Vagina (tissue), 2 donors: ENCODE measurements at regions not wholly inside any gene's neighbourhood (a gene's known extent, or its start where the extent isn't known, plus 50 kb on each side); places are given as distances from the start of the nearest gene placed in this dataset.

Source experiments
- DNase-seq, 2 donors: peaks; one replicate each; pipeline ENCODE4 v3.0.0-alpha.2; 2017; ENCODE audit errors: extremely low spot score in 2 of 2
- H3K27ac ChIP-seq: fragments of 200-600 bp; sonication (generic); one replicate; pipeline ENCODE4 v1.5.1; 2019
- H3K27me3 ChIP-seq: fragments of 200-600 bp; sonication (generic); one replicate; pipeline ENCODE4 v1.5.1; 2019
- H3K36me3 ChIP-seq, 2 donors: fragments of 200-600 bp; sonication (generic); one replicate each; pipeline ENCODE4 v1.5.1; 2017 to 2019
- H3K4me1 ChIP-seq: fragments of 200-600 bp; sonication (generic); one replicate; pipeline ENCODE4 v1.5.1; 2019
- H3K4me3 ChIP-seq, 2 donors: fragments of 200-600 bp; sonication (generic); 1 replicate in 1 of 2; 2 replicates in 1 of 2; pipeline ENCODE4 v1.5.1; 2016 to 2019
- H3K9me3 ChIP-seq: fragments of 200-600 bp; sonication (generic); one replicate; pipeline ENCODE4 v1.5.1; 2019
- CTCF ChIP-seq, 3 experiments: fragments of 450-650 bp in 2 of 3; fragments of 200-600 bp in 1 of 3; sonication (generic) in 1 of 3; IDR thresholded peaks; one replicate each; pipeline ENCODE4 v1.5.1; 2017 to 2019; ENCODE audit warnings: antibody characterized with exemption in 3 of 3, mild to moderate bottlenecking in 2 of 3, moderate library complexity in 2 of 3
- POLR2A ChIP-seq, 2 donors: fragments of 450-650 bp; IDR thresholded peaks; one replicate each; pipeline ENCODE4 v1.6.1; 2017; ENCODE audit warnings: antibody characterized with exemption in 2 of 2, mild to moderate bottlenecking in 2 of 2, moderate library complexity in 2 of 2
- POLR2AphosphoS5 ChIP-seq, 2 donors: sonication (generic); formaldehyde crosslinking; IDR thresholded peaks; one replicate each; pipeline ENCODE4 v1.9.0; 2017; ENCODE audit warnings: antibody characterized with exemption in 2 of 2, mild to moderate bottlenecking in 2 of 2, low read depth in 1 of 2; ENCODE audit not compliant: insufficient read depth in 1 of 2
- intact Hi-C: fragments of 100-400 bp; cut with DNase I; formaldehyde crosslinking; loops from one replicate; pipeline ENCODE4 v1.15.1; 2023

- TF ChIP-seq POLR2A (IDR thresholded peaks at IDR 0.05) (no peak), POLR2AphosphoS5 (IDR thresholded peaks at IDR 0.05; ENCODE audit: insufficient read depth in 1 of 2, low read depth in 1 of 2) (no peak), CTCF (IDR thresholded peaks at IDR 0.05) (no peak)
Observed at GRCh38 chr2:36058076-36058475, 297.5 kb upstream of the CRIM1 start.

GRCh38 chr2:36052819-36053218 lies 302.8 kb upstream of the CRIM1 start:
- Histone ChIP-seq H3K36me3 (no peaks in the 10 kb centered on the region), H3K4me1 (no peaks in the 10 kb centered on the region), H3K27ac (no peak overlapping the region), H3K4me3 (no peak overlapping the region), H3K9me3 (no peaks in the 10 kb centered on the region), H3K27me3 (no peaks in the 10 kb centered on the region)
- intact Hi-C loops = no loop called here
- no peak for DNase-seq
- no peak for TF ChIP-seq CTCF (IDR thresholded peaks at IDR 0.05)
- TF ChIP-seq POLR2AphosphoS5 (IDR thresholded peaks at IDR 0.05; ENCODE audit: insufficient read depth in 1 of 2, low read depth in 1 of 2) = no peak
- no peak for TF ChIP-seq POLR2A (IDR thresholded peaks at IDR 0.05)

More at GRCh38 chr2:36058076-36058475, 297.5 kb upstream of the CRIM1 start:
- intact Hi-C loops = no loop called here
- Histone ChIP-seq H3K27me3 (no peaks in the 10 kb centered on the region), H3K36me3 (no peaks in the 10 kb centered on the region), H3K4me1 (no peaks in the 10 kb centered on the region), H3K27ac (no peak overlapping the region), H3K9me3 (no peaks in the 10 kb centered on the region), H3K4me3 (no peak overlapping the region)
- DNase-seq = no peak

GRCh38 chr2:36044411-36044810 lies 311.2 kb upstream of the CRIM1 start:
- no peaks in the 10 kb centered on the region for H3K27me3 ChIP-seq
- no peaks in the 10 kb centered on the region for H3K9me3 ChIP-seq
- H3K4me3 ChIP-seq = no peak overlapping the region
- intact Hi-C loops = no loop called here
- DNase-seq = no peak
- no peaks in the 10 kb centered on the region for H3K36me3 ChIP-seq
- TF ChIP-seq POLR2AphosphoS5 (IDR thresholded peaks at IDR 0.05; ENCODE audit: insufficient read depth in 1 of 2, low read depth in 1 of 2) (no peak), CTCF (IDR thresholded peaks at IDR 0.05) (no peak), POLR2A (IDR thresholded peaks at IDR 0.05) (no peak)
- H3K4me1 ChIP-seq = no peaks in the 10 kb centered on the region
- no peak overlapping the region for H3K27ac ChIP-seq

GRCh38 chr2:36035137-36035536 lies 320.4 kb upstream of the CRIM1 start:
- no peaks in the 10 kb centered on the region for H3K27me3 ChIP-seq
- H3K9me3 ChIP-seq = no peaks in the 10 kb centered on the region
- DNase-seq = no peak
- intact Hi-C loops = no loop called here
- TF ChIP-seq CTCF (IDR thresholded peaks at IDR 0.05) (no peak), POLR2A (IDR thresholded peaks at IDR 0.05) (no peak), POLR2AphosphoS5 (IDR thresholded peaks at IDR 0.05; ENCODE audit: insufficient read depth in 1 of 2, low read depth in 1 of 2) (no peak)
- H3K4me3 ChIP-seq = no peak overlapping the region
- no peaks in the 10 kb centered on the region for H3K36me3 ChIP-seq
- no peaks in the 10 kb centered on the region for H3K4me1 ChIP-seq
- no peak overlapping the region for H3K27ac ChIP-seq

GRCh38 chr2:36032046-36032445 lies 323.5 kb upstream of the CRIM1 start:
- no peak overlapping the region for H3K27ac ChIP-seq
- no peak for TF ChIP-seq CTCF (IDR thresholded peaks at IDR 0.05)
- TF ChIP-seq POLR2AphosphoS5 (IDR thresholded peaks at IDR 0.05; ENCODE audit: insufficient read depth in 1 of 2, low read depth in 1 of 2) = no peak
- TF ChIP-seq POLR2A (IDR thresholded peaks at IDR 0.05) = no peak
- intact Hi-C loops = no loop called here
- H3K9me3 ChIP-seq = no peaks in the 10 kb centered on the region
- no peak overlapping the region for H3K4me3 ChIP-seq
- no peaks in the 10 kb centered on the region for H3K4me1 ChIP-seq
- DNase-seq = no peak
- no peaks in the 10 kb centered on the region for H3K36me3 ChIP-seq
- H3K27me3 ChIP-seq = no peaks in the 10 kb centered on the region
